NCI-H460 (cell line): ENCODE measurements at regions not wholly inside any gene's neighbourhood (a gene's known extent, or its start where the extent isn't known, plus 50 kb on each side); places are given as distances from the start of the nearest gene placed in this dataset.
"Not testable (repeated sequence)": the region's sequence is repeated elsewhere in the genome, so short reads cannot be mapped to it uniquely, and the experiment has no call there.

ENCODE experiments used
- DNase-seq: peaks from one replicate; pipeline ENCODE4 v3.0.0-alpha.2; 2016; ENCODE audit warnings: low read depth; ENCODE audit errors: extremely low read depth

DNA sequence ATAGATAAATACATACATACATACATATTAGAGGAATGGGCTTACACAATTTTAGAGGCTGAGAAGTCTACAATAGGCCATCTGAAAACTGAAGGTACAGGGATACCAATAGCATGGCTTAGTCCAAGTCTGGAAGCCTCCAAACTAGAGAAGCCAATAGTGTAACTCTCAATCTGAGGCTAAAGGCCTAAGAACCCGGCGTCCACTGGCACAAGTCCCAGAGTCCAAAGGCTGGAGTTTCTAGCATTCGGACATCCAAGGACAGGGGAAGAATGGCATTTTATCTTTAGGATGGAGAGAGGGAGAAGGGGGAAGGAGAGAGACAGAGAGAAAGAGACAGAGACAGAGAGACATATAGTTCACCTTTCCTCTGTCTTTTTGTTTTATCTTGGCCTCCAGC lies 63.7 kb upstream of the SYT4 start:
- no peak for DNase-seq

DNA sequence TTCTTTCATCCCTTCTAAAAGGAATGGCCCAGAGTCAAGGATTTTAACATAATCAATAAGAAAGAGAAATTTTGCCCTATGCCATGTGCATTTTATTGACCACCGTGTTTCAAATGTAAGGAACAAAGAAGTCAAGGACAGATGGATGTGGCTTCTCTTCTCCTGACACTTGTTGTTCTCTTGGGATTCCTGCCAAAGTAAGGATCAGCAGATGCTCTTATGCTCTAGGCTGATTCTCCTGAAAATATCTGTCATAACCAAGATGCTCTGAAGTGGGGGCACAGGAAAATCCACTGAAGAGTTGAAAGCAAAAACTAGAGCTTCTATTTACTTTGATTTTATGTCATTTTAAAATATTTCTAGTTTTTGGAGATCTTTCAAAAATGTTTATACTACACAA lies 72.9 kb upstream of the SYT4 start:
- DNase-seq: no peak

DNA sequence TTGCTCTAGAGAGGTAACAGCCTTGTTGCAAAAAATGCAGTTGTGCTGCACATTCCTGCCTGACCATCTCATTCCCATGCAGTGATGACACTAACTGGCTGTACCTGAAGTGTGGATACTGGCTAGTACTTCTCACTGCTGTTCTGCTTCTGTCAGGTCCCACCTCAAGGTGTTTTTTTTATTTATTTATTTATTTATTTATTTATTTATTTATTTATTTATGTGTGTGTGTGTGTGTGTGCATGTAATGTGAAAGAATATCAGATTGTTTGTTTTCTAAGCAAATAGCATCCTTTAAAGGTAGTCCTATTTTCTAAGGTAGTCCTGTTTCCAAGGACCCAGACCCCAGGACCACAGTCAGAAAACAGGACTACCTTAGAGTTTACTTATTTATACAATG lies 87.2 kb upstream of the SYT4 start:
- DNase-seq: no peak

DNA sequence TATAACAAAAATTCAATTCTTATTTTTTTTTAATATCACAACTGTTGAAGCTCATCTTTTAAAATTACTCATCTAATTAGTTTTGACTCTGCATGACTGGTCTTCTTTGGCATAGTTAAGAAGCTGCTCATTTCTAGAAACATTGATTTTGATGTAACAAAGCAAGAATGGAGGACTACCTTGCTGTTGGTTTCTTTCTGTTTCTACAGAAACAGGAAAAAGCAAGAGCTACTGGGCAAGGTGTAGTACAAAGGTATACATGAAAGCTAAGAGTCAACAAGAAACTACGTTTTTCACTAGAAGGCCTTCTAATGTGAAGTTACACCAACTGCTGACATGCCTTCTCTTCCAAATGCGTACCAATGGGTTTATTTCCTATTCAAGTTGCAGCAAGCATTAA lies 90.6 kb upstream of the SYT4 start:
- DNase-seq: no peak

DNA sequence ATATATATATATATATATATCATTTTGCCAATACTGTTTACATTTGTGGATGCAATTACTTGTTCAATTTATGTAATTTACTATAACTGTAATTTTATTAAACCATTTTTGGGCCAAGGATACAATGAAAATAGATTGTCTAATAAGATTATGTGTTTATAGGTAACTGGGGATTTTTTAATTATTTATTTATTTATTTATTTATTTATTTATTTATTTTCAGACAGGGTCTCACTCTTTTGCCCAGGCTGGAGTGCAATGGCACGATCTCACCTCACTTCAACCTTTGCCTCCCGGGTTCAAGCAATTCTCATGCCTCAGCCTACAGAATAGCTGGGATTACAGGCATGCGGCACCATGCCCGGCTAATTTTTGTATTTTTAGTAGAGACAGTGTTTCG lies 92.0 kb upstream of the SYT4 start:
- DNase-seq: not testable (repeated sequence)

DNA sequence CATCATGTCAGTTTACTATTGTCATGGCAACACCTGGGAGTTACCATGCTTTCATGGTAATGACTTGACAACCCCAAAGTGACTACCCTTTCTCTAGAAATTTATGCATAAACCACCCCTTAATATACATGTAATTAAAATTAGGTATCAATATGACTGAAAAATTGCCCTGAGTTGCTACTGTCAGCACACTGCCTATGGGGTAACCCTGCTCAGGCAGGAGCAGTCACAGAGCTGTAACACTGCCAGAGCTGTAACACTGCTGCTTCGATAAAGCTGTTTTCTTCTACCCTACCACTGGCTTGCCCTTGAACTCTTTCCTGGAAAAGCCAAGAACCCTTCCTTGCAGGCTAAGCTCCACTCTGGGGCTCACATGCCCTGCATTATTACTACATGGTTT lies 95.5 kb upstream of the SYT4 start:
- no peak for DNase-seq

DNA sequence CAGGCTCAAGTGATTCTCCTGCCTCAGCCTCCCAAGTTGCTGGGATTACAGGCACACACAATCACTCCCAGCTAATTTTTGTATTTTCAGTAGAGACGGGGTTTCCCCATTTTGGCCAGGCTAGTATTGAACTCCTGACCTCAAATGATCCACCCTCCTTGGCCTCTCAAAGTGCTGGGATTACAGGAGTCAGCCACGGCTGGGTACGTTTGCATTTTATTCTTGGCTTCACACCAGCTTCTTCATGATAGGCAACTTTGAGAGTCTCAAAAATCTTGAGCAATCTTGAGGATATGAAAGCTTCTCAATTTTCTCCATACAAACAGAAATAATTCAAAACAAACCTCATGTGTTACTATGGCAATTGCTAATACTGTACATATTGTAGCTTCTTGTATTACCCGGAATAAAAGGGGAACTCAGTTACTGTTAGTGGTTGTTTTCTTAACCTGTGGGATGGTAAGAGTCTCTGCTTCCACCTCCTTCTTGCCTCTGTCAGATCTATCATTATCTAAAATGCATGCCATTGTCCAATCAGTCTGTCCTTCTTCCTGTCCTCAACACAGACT lies 102.9 kb upstream of the SYT4 start:
- DNase-seq: no peak

DNA sequence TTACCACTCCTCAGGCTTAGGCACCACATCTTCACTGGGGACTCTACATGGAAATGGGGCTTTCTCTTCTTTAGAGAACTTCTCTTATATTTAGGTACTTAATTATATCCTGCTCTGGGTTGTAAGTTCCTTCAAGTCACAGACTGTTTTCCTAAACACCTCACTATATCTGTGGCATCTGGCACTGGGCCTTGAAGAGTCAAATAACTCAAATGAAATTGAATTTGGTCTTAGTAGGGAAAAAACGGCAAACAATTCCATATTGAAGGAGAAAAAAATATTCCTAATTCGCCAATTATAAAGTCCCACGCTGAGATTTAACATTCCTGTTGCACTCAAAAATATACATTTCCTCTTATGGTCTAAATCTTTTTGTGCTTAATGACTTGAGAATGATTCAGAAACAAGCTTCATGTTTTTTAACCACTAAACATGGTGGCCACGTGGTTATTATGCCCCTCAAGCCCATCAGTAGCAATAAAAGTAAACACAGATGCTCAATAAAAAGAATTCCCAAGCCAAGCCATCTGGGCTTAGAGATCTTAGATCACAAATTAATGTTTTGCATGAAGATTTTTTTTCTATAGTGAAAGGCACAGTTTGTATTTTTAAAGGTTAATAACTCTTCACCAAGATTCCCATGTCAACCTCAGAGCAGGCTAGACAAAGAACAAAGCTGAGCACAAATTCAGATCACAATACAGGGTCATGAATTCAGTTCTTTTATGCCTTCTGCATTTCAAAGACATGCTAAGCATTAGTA lies 105.5 kb upstream of the SYT4 start:
- DNase-seq: no peak

DNA sequence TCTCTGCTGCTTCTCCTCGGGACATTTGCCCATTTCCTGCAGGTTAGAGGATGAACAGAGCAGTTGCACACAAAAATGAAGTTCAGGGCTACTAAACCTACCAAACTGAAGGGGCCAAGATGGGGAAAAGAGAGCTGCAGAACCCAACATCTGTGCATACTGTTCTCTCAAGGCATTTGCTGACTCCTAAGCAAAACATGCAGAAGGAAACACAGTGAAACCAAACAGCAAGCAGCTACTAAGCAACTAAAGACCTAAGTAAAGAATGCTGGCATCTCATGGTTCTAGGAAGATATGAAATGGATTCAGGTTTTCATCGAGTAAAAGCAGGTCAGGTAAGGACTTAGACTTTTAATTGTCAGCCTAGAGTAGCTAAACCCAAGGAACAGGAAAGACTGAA lies 111.9 kb upstream of the SYT4 start:
- DNase-seq: no peak

DNA sequence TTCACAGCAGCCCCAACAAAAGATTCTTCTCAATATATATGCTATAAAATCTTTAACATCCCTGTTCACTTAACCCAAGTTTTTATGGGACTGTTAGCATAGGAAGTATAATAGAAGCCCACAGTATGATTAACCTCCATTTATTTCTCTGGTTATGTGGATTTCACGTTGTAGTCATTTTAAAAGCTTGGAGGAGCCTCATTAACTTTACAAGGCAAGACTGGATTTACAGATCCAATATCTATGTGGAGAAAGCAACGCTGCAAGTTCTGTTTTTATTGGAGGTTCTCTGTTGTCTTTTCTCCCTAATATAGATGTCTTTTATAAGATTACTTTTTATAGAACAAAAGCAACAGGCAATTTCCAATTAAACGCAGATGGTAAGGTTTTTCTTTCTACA lies 114.9 kb upstream of the SYT4 start:
- DNase-seq: no peak

DNA sequence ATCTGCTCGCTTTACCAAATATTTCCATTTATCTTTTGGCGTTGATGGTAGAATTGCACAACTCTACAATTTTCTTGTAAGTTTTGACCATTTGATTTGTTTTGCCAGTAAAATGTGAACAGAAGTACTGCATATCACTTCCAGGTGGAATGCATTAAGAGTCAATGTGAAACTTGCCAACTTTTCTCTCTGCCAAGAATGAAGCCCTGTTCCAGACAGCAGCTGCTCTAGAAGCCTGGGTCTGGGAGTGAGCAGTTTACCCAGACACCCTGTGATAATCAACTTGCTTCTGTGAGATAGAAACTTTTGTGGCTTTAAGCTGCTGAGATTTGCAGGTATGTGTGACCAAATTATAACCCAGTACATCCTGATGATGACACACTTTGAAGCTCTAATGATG lies 115.9 kb upstream of the SYT4 start:
- DNase-seq: no peak

DNA sequence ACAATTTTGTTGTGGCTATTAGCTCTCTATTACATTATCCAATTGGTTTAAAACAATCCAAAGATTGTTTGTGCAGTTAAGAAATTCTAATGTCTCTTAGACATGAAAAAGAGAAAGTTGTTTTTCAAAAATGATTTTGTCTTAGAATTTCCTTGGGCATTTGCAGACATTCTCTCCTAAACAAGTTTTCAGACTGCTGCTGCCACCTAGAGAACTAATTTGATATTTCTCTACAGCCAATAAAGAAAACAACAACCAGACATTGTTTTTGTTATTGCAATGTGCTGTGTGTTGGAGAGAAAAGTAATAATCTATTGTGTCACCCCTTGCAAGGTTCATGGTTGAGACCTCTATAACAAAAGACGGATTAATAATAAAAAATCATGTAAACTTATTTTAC lies 119.0 kb upstream of the SYT4 start:
- peak; percentile 12 for DNase-seq

DNA sequence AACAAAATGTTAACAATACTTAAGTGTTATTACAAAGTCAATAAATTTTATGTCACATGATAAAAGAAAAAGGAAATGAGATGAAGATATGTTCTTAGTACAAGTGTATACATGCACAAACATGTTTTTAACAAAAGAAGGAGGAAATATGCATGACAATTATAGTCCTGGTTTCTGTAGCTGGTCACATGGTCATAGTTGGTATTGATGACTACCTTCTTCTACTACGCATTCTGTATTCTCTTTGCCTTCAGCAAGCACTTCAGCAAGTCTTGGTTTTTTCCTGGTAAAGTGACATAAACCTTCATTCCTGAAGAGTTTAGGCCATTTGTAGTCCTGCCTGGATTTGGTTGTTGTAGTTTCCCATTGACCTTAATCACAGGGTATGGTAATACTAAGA lies 121.3 kb upstream of the SYT4 start:
- DNase-seq: no peak

DNA sequence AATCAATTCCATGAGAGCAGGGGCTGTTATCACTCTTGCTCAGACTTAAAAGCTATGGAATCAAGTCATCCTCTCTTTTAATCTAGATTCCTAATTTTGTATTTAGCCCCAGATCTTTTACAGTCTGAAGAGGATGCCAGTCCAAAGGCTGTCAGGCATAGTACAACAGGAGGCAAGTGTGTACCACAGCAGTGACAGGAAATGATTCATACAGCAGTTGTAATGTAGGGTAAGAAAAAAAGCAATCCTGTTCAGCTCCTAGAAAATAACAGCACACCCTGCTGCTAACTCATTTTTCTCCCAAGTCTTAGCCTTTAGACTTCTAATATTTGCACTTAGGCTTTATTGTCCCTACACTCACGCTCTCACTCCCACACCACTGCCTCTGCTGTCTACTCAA lies 127.8 kb upstream of the SYT4 start:
- no peak for DNase-seq

DNA sequence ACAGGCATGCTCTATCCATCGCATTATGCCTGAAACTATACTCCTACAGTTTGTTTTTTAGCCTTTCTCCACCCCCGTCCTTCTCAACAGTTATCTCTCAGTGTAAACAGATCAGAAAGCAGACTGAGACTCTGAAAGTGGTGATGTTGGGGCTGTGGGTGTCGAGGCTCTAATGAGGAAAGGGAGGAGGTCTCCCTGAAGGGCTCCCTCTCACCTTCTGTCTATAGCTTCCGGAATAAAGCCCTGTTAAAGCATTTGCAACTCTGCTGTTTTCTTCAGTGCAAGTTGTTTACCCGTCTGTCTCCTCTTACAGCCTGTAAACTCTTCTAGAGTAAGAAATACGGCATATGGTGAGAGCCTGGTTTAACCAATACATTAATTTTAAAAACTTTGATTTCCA lies 136.7 kb upstream of the SYT4 start:
- no peak for DNase-seq

DNA sequence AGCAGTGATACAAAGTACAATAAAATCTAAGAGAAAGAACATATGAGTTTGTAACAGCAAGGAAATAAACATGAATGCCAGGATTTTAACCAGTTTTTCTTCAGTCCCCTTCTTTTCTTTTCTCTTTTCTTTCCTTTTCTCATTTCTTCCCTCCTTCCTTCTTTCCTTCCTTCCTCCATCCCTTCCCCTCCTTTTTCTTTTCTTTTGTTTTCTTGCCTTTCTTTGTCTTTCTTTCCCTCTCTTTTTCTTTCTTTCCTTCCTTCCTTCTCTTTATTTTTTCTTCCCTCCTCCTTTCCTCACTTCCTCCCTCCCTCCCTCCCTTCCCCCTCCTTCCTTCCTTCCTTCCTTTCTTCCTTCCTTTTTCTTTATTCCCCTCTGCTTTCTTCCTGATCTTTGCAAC lies 142.8 kb upstream of the SYT4 start:
- DNase-seq: no peak

DNA sequence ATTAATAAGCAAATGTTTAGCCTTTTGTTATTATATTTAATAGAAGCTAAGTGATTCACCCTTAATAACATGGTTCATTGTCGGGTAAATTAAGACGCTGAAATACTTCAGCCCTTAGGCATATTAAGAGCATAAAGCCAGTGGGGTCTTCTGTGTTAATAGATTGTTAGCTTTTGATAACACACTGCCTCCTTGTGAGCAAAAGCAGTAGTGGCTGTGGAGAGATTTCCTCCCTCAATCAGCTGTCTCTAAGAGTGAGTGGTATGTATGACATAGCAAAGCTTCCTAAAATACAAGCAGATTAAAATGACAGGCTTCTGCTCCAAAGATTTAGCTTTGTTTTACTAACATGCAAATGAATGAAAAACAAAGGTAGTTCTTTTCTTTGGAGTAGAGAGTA lies 143.7 kb upstream of the SYT4 start:
- DNase-seq: no peak

DNA sequence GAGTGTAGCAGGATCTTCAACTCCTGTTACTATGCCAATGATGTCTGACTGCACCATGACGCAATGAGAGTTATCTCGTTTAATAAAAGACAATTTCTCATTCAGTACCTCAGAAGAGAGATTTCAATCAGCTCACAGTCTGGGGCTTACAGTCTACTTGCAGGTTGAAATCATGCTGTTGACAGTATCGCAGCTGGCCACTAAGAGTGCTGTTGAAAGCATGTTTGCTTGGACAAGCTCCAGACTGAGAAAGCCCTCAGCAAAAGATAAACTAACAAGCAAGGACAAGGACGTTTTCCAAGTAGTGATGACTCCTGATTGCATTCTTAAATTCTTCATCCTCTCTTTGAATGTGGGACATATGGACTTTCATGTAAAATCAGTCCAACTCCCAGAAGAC lies 145.2 kb upstream of the SYT4 start:
- DNase-seq: no peak

DNA sequence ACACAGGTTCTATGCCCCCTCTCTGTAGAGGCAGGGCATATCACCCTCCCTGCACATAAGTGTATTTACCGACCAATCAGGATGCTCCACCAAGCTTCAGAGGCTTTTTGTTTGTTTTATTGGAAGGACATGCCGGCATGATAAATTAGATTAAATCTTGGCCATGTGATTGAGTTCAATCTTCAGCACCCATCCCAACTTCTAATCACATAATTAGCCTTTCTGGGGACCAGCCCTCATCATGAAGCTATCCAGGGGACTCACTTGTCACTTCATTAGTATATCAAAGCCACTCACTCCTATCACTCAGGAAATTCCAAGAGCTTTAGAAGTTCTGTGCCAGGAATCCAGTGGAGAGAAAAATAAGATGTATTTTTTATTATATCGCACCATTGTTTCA lies 158.6 kb upstream of the SYT4 start:
- DNase-seq: no peak

DNA sequence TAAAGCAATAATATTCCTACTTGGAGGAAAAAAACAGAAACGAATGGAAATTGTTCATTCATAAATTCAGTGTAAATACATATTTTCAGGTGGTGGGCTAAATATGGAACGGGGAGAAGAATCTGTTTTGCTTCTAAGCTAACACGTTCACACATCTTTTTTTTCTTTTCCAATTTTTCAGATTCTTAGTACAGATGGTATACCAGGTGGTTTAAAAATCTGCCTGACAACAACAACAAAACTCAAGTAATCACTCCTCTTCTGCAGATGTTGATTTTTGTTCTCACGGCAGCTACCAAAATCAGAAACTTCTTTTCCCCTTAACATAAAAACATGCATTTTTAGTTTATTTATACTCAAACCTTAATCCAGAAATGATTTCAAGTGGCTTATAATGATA lies 164.8 kb upstream of the SYT4 start:
- no peak for DNase-seq

DNA sequence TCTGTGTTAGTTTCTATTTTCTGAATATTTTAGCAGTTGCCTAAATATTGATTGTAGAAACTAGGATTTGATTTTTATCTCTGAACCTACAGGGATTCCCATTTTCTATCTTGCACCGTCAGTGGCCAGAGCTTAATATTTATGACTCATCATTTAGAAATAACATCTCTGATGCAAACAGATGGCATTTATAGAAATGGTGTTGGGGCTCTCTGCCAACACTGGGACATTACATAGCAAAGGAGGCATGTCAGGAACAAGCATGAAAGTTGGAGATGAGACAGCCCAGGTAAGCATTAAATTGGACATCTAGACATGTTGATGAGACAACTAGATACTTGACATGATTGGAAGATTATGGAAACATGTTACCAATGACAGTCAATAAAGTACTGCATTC lies 165.3 kb upstream of the SYT4 start:
- peak; percentile 3 for DNase-seq

DNA sequence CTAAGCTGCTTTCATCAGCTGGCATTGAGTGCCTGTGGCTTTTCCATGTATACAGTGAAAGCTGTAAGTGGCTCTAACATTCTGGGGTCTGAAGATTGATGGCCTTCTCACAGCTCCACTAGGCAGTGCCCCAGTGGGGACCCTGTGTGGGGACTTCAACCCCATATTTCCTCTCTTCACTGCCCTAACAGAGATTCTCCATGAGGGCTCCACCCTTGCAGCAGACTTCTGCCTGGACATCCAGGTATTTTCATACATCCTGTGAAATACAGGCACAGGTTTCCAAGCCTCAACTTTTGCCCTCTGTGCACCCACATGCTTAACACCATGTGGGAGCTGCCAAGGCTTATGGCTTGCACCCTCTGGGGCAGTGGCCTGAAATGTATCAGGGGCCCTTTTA lies 188.2 kb upstream of the SYT4 start:
- DNase-seq: no peak

DNA sequence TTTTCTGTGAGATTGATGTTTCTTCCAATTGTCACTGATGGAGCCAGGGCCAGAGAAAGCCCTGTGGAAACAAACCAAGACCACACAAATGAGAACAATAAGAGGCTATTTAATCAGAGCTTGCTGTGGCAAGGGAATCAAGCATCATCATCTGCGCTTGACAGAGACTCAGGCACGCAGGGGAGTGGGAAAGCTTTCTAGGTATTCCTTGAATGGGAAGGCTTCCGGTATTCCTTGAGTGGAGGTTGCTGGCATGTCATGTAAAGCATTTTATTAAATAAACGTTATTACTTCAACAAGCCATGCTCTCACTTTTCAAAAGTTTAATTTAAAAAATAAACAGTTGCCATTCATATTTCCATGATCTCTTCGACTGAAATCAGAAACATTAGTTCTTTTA lies 194.6 kb upstream of the SYT4 start:
- DNase-seq: no peak
